GM18873 (cell line): ENCODE measurements at regions not wholly inside any gene's neighbourhood (a gene's known extent, or its start where the extent isn't known, plus 50 kb on each side); places are given as distances from the start of the nearest gene placed in this dataset.

Experiments used
- ATAC-seq: cut with Tn5 transposase; IDR thresholded peaks from one replicate; pipeline ENCODE4 v1.9.1; 2021; ENCODE audit warnings: mild to moderate bottlenecking, moderate library complexity, moderate number of reproducible peaks; ENCODE audit not compliant: unreplicated experiment, low FRiP score

DNA sequence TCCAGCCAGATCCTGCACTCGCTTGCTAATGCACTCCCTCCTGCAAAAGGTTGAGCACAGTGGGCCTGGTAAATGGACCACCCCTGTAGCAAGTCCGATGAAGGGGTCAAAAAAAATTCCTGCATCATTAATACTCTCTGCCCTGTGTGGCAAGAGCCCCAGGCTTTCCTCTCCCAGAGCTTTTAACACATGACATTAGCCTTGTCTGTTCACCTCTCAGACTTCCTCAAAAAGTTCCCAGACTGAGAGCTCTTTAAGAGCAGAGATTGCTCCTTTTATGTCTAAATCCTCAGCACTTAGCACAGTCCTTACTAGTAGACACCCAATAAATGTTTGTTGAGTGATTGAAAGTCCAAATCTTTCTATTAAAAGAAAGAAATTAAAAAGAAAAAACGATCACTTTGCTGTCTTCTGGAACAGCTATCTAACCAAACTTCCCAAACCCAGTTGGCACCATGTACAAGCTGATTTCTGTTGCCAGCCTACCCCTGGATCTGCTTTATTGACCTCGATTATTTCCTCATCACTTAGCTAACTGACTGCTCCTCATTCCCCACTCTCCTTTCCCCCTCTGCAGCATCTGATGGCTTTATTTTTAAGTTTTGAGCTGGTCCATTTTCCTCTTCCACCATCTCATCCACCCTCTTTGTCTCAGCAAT, 209.8 kb downstream of the ENC1 start:
- no peak for ATAC-seq

DNA sequence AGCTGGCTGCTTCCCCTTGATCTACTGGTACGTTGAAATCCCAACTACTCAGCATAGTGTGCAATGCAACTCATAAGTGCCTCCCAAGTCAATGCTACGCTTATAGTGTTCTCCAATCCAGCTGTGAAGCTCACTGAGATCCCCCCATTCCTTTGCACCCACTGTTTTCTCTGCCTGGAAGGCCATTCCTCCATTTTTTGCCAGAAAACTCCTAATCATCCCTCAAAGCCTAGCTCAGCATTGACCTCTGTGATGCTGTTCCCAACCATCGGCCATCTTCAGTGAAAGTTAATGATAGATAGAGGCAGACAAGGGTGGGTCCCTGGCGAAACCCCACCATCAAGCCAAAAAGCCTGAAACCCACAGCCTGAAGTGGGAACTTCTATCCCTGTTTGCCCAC, 211.0 kb downstream of the ENC1 start:
- ATAC-seq: no peak

DNA sequence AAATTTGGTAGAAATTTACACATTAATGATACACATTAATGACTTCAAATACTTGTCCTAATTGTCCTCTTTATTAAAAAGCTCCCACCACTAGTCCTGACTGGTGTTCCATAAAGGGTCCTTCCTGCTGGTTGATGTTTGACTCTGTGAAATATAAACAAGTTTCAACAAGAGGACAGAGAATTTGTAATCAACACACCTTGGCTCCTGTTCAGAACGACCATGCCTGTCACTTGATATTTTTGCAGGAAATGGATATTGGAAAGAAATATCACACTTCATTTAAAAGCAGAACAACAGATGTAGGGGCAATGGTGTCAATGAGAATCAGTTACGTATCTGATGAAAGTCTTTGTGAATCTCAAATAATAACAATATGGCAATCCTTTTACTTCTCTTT, 211.7 kb downstream of the ENC1 start:
- no peak for ATAC-seq

DNA sequence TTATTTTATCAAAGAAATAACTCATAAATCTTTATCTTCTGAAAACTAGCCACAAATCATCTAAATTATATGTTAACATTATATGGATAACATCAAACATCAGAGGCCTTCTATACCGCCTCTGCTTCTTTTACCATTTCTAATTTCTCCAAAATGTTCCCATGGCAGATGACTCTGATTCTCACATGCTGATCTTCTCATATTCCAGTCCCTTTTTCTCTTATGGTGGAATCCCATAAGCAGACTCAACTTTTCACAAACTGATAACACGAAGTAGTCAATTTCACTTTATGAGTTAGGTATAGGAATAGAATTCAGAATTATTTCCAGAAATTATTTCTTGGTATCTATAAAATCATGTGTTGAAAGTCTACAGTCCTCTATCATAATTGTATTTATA, 212.3 kb downstream of the ENC1 start:
- no peak for ATAC-seq

DNA sequence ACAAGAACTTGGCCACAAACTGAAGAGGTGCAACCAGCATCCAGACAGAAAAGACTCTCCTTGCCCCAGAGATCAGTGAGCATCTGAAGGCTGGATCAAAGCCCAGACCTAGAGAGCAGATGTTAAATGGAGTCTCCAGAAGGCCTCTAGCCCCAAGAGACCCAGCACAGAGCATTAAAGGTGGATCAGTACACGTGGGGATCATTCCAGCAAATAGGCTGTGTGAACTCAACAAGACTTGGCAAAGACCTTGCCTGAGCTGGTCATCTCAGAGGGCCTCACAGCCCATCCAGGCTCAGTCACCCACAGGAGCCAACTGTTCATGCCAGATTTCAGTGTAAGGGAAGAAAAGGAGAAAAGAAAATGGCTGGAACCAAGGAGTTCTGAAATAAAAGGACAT, 214.0 kb downstream of the ENC1 start:
- no peak for ATAC-seq

DNA sequence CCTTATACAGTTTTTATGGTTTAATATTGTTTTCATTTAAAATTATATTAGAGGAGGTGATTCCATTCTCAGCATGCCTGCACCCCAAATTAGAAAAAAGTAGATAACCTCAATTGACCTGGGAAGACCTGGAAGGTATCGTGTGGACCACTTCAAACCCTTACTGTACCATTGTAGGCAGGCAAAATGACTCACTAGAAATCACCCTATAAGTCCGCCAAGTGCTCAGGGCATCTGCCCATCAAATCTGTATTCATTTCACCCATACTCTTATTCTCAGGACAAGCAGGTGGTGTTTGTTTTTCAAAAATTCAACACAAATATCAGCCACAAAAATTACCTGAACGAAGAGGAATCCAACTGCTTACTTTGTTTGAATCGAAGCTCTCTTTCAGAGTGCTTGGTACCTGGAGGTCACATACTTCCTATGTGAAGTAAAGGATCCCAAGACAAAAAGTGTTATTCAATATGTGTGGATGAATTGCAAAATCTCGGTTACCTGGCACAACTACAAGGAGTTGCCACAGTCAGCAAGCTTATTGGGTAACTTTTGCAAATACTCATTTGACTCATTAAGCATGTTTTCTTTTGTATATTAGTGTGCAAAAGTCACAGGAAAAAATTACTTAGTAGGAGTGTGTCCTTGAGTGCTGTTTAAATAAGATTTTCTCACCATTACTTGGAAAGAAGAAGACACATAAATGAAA, 216.2 kb downstream of the ENC1 start:
- no peak for ATAC-seq

DNA sequence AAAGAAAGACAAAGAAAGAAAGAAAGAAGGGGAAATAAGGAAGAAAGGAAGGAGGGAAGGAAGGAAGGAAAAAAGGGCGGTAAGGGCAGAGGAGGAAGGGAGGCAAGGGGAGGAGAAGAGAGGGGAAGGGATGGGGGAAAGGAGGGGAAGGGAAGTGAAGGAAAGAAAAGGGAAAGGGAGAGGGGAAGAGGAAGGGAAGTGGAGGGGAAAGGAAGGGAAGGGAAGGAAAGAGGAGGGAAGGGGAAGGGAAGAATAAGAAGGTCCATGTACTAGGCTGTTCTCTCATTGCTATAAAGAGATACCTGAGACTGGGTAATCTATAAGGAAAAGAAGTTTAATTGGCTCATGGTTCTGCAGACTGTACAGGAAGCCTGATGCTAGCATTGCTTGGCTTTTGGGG, 217.1 kb downstream of the ENC1 start:
- no peak for ATAC-seq

DNA sequence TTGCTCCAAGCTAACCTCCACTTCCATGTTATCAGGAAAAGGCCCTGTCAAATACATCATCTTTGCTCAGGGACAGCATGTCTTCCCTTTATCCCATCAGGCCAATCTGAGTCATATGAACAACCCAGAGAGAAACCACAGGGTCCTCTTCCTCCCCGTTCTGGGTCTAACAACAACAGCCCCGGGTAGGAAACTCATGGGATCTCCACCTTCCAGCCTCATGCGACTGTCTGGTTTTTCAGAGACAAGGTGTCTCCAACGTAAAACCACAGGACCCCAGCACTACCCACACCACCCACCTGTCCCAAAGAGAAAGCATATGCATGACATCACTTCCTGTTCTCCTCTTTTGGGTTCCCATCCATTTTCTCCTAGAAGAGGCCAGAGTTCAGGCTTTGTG, 217.9 kb downstream of the ENC1 start:
- ATAC-seq: no peak

DNA sequence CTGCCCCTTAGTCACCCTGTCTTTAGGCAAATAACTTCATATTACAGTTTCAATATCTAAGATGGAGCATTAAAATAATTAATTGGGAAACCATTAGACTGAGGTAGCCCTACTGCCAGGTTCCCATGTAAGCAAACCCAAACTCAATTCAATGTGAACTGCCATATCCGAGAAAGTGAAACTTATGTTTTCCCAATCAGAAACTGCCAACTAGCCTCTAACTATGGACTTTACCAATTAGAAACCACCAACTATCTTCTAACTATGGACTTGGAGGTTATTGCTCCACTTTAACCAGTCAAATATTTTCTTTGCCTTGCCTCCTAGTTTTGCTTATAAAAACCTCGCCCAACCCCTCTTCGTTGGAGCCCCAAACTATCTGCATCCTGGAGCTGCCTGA, 218.5 kb downstream of the ENC1 start:
- ATAC-seq: no peak

DNA sequence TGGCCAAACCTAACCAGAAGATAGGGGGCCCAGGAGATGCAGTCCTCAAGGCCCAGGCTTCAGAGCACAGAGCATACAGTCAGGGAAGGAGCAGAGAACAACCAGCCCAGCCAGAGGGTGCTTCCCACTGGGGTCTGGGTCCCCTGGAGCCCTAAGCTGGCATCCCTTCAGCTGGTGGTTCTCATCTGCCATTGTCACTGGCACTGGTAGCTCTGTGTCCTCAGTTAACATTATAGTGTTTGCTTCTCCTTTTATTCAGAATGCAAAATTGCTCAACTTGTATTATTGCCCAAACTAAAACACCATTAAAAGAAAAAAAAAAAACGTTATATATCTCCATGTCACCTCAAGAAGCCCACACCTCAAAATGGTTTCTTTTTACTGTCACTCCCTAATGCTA, 219.2 kb downstream of the ENC1 start:
- ATAC-seq: no peak

DNA sequence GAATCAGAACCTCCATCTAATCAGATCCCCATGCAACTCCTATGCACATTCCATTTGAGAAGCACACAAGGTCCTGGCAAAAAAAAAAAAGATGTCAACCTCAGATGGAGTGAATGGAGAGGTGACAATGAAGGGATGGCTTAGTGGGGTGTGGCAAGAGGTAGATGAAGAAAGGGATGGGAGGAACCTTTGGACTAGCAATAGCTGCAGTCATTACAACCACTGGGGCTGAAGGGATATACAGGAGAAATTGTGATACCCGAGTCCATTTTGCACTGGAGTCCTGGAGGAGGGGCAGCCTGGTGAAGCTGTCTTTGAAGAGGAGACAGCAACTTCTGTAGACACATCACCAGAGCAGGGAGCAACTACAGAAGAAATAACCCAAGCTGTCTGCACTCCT, 219.6 kb downstream of the ENC1 start:
- ATAC-seq: no peak

DNA sequence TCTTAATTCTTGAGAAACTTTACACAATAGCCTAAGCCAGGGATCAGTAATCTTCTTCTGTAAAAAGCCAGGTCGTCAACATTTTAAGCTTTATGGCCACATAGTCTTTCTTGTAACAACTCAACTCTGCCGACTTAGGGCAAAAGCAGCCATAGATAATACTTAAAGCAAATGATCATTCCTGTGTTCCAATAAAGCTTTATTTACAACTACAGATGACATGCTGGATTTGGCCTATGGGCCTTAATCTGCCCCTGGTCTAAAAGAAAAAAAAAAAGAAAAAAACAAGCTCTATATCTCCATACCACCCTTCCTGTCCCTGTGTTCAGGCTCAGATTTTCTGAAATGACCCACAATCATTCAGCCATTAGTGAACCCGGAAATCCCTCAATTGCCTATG, 220.3 kb downstream of the ENC1 start:
- ATAC-seq: no peak

DNA sequence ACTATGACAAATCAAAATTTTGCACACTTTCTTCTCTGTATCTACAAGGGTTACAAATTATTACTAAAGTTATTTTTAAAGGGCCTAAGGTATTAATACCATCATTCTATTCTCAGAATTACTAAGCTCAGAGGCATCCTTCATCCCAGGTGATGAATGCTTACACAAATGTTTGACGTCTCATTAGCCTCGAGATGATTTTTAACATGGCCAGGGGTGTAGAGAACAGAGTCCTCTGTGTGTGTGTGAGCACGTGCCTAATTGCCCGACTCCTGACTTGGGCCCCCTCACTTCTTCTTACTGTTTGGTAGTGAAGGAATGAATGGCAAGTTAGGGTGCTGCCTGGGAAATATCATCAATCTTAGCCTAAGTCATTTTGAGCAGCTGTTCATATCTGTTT, 221.1 kb downstream of the ENC1 start:
- ATAC-seq: no peak

DNA sequence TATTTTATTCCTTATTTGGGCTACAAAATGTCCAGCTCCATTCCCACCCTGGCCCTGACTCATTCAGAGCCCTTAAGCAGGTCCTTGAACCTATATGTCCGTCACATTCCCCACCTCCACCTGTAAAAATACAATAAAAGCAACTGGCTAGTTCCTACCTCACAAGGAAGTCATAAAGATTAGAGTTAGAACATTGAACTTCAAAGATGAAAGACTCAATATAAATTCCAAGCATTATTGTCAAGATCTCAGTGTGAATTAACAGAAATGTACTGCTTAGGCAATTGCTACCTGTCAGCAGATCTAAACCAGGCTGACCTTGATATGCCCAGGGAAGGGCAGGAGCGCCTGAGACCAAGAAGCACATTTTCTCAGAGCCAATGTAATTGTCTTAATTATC, 221.8 kb downstream of the ENC1 start:
- no peak for ATAC-seq

DNA sequence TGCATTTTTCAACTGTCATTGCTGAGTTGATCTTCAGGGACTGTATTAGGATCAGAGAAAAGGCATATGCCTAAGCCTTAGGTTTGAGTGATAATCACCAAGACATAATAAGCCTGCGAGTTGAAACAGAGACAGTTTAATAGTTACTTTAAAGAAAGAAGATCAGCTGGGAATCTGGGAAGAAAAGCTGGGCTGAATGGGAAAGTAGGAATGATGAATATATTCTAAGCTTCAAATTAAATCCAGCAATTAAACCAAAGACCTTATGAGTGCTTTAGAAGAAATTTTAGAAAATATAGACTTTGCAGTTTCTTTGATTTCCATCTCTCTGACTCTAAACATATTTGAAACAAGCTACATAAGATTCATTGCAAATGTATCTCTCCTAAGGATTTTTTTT, 222.3 kb downstream of the ENC1 start:
- no peak for ATAC-seq

DNA sequence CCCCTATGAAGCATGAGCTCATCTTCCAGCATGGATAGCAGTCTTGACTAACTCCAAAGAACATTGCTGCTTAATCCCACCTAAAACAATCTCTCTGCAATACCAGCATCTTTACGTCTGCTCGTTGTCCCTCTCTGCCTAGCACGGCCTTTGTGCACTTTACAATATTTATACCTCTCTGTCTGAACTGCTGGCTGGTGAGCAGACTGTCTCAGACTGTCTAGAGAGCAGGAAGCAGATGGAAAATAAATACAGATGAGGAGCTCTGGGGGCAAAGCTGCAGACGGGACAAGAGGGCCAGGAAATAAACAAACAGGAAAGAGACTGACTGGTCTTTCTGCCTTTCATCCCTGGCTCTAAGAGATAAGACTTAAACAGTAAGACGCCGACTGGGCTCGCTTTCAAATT, 224.8 kb downstream of the ENC1 start:
- ATAC-seq: no peak

DNA sequence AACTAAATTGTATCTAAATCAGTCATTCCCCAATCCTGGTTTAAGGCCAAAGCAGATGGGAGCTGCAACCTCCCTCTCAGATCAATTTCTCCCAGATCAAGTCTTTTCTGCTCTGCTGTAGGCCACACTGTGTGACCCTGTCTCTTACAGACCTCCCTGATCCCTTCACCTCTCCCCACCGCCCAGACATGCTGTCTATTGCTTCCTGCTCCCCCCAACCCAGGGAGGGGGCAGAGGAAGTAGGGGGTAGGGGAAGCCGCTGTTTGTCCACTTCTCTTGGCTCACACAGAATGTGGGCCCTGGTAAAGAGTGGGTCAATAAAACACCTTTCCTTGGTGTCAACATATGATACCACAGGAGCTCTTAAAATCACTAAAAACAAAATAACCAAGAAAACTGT, 226.3 kb downstream of the ENC1 start:
- no peak for ATAC-seq

DNA sequence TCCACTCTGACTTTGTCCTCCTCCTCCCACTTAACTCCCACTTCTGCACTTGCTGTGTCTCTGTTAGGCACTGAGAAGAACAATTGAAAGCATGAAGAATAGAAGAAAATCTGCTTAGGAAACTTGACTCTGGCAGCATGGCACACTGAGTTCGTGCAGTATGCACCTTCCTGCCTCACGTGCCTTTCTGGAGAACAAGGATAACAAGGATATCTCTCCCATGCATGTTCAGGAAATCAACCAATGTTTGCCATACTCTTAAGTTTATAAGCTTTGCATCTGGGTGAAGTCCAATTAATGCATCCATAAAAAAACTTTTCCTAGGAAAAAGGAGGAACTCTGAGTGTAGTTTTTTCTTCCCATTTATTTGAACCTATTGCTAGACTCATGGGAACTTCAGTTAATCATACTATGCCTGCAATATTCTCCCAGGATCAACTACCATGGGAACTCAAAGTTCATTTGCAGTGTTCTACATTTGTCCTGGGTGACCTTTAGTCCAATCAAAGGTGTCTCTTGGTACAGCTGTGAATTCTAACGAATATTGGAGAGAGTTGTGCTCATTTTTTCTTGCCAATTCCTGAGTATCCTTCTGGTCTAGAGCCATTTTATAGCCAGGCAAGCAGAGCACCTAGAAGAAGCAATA, 227.0 kb downstream of the ENC1 start:
- no peak for ATAC-seq

DNA sequence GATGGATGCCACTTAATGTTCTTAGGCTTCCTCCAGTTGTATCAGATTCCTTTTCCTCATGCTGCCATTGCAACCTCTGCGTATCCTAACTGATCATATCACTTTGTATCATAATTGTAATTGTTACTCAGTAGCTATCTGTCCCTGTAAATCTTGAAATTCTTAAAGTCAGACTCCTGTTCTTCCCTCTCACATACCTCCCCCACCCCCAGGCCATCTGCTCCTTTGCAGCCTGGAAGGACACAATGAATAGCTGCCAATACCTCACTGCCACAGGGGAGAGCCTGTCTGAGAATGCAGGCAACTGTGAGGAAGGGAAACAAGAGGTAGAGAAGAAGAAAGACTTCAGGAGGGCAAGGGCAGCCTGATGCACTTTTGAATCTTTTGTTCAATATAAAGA, 228.5 kb downstream of the ENC1 start:
- no peak for ATAC-seq

DNA sequence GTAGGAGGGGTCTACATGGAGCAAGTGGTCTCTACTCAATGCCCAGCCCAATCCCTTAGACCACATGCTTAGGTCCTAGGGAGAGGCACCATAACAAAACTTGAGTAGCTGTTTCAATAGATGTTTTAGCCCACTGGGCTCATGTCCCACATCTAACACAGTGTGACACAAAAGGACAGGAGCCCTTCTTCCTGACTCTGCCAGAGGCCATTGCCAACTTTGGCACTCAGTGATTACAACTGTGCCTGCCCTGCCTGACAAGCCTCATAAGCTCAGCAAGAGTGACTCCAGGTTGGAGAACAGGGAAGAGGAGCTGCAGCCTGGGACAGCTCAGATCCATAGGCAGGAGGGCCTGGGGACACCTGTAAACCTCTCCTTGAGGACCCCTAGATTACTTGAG, 230.8 kb downstream of the ENC1 start:
- ATAC-seq: no peak

DNA sequence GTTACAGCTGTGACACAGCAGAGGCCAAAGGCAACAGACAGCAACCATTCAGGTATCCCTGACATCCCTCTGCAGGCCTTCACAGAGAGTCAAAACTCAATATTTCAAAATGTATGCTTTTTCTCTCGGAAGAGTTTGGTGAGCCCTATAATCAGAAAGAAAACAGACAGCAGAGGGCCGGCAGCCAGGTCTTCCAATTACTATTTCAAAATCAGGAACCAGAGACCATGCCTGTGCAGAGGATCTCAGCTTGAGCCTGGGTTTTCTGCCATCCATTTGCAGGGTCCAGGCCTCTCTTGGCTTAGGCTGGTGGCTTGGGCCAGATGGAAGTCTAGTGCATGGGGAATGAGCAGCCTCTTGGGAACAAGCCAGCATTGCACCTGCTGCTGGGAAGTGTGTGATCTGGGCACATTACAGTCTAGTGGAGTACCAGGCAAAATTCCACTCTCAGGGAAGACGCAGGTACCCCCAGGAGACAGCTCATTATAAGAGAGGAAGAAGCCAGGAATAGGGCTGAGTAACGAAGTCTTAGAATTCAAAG, 231.3 kb downstream of the ENC1 start:
- ATAC-seq: no peak
